ENCODE measurements at regions not wholly inside any gene's neighbourhood (a gene's known extent, or its start where the extent isn't known, plus 50 kb on each side); places are given as distances from the start of the nearest gene placed in this dataset.

DNA sequence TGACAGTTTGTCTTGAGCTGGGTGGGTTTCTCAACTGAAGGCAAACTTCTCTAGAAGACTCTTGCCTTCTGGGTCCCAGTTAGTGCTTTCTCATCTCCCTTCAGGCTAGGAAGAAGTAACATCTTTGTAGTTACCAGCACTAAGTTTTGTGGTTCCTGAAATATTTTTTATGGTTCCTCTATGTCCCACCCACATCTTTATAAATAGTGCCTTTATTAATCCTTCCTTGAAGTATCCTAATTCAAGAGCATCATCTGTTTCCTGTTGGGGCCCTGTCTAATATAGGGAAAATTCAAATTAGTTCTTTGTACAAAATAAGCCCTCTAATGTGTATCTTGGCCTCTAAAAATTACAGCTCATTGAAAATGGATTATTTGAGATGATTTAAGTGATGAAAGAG is 147.4 kb upstream of the MAOA start:
- DNase-seq (ENCODE audit: low read depth): no peak

DNA sequence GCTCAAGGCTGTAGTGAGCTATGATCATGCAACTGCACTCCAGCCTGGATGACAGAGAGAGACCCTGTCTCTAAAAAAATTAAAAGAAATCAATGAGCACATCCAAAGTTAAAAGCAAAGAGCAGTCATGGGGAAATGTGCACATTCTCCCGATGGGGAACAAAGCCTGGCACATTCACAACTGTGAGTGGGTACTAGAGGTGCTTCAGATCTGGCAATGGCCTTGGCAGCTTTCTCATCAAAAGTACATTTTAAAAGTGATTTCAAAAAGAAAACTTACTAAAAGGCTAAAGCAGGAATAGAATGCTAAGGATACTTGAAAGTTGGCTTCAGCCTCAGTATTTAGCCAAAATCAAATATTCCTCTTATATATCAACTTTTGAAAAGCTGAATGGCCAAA is 145.9 kb upstream of the MAOA start:
- no peak for DNase-seq (ENCODE audit: low read depth)

DNA sequence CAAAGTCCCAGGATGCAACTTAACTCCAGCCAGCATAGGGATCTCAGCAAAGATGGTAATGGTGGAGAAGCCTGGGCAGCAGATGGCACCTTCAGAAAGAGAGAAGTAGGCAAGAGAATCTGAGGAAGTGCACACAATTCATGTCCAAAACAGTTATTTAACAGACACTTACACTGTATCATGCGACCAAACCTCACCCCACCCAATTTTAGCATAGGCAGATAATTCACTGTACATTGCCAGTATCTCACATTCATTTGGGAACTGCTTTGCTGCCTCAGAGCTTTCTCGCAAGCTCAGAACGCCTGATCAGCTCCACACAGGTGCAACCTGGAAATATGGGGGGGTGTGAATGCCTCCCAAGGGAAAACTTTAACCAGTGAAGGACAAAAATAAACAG is 143.0 kb upstream of the MAOA start:
- DNase-seq (ENCODE audit: low read depth): no peak

- DNase-seq (ENCODE audit: low read depth): no peak
Measured at GRCh38 chrX:43514820-43515219, 141.3 kb upstream of the MAOA start.

DNA sequence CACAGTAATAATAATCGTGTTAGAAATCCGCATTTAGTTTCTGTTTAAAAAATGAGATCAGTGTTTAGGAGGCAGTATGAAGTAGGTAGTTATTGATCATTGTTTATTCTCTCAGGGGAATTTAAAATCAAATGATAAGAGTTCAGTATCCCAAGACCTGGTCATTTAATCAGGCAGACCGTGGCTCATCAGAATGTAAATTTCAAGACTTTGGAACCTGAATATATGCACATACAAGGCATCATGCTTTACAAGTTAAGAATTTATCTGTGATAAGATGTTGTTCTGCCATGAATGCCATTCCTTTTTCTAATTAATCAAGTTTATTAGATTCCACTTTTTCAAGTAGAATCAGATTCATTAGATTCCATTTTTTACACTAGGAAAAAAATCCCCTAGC is 133.5 kb upstream of the MAOA start:
- no peak for DNase-seq (ENCODE audit: low read depth)

DNA sequence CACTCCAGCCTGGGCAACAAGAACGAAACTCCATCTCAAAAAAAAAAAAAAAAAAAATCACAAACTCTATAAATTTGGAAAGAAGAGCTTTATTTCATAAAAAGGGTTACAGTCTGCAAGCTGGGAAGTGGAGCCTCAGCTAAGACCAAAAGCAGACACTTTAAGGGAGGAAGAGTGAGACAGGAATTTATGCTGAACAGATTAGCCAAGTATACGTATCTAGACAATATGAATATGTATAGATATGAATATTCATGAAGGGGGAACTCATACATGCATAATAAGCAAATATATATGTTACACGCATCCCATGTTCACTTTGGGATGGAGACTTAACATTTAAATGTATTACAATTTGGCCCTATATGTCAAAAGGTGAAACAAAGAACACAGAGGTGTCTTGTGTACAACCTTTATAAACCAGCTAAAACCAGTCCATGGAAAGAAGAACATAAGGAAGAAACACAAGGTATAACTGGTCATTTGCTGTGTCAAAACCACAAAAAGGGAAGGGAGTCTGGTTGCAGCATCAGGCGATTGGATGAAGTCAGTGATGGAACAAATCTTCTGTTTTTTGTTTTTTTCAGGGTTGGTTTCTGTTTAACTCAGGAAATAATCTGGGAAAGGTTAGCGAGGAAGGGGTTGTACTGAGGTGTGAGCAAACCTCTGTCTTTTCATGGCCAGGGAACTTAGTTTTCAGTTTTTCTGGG is 130.0 kb upstream of the MAOA start:
- DNase-seq (ENCODE audit: low read depth): no peak

GRCh38 chrX:43526878-43527277 is 129.2 kb upstream of the MAOA start:
- DNase-seq (ENCODE audit: low read depth): no peak

DNA sequence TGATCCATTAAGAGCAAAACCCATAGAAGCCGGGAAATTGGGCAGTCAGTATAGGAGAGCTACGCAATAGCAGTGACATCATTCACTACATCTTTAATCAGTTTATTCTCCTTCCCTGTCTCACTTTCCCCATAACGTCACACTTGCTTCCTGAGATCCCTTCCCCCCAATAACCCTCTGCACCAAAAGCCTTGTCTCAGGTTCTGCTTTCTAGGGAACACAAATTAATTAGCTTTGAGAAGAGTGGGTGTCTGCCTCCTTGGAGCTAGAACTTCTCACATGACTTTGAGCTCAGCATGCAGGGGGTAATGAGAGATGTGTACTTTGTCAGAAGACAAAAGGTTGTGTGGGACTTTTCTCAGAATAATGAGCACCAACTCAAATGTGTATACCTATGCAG is 128.3 kb upstream of the MAOA start:
- DNase-seq (ENCODE audit: low read depth): no peak

DNA sequence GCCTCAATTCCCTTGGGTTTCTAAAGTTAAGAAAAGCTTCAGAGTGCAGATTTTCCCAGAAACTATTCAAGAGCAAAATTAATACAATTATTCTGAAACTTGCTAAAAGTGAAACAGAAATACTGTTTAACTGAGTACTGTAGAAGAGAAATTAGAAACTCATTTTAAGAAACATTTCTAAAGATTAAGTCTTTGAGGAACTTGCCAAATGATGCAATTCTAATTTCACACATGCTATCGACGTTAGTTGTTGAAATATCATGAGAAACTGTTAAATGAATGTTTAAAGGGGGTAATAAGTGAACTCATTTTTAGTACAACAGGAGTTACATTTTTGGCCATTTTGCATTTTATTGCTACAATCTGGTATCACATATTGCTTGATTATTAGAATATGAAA is 125.3 kb upstream of the MAOA start:
- no peak for DNase-seq (ENCODE audit: low read depth)

DNA sequence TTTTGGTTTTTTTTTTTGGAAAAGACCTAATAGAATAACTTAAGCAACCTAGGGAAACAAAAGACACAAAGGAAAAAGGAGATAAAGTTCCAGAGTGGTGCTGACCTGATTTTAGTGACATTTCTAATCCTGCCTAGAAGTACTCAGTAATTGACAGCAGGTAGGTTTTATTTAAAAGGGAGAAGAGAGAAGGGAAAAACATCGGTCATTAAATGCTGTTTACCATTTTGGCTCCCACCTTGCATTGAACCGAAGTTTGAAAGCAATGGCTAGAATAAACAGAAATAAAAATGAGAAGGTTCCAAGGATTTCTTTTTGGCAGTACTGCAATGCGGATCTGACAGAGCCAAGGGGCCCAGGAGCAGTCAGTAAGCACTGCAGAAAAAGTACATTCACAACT is 115.8 kb upstream of the MAOA start:
- DNase-seq (ENCODE audit: low read depth): no peak

GRCh38 chrX:43551590-43551989 is 104.5 kb upstream of the MAOA start:
- DNase-seq (ENCODE audit: low read depth): no peak

DNA sequence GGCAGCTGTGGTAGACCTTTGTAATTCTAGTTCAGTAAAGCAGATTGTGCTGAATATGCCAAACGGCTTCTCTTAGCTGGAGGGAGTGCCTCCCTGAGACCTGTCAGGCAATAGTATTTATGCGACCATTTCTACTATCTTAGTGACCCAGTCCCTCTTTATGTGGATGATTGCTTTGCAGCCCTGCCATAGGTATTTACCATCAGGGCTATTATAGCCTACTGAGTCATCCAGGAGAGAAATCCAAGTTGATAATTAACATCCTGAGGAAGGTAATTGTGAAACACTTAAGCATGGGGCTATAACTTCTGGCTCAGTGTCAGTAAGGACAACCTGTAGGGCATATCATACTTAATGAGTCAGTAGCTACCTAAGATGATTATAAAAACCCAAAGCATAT is 103.9 kb upstream of the MAOA start:
- DNase-seq (ENCODE audit: low read depth): no peak

DNA sequence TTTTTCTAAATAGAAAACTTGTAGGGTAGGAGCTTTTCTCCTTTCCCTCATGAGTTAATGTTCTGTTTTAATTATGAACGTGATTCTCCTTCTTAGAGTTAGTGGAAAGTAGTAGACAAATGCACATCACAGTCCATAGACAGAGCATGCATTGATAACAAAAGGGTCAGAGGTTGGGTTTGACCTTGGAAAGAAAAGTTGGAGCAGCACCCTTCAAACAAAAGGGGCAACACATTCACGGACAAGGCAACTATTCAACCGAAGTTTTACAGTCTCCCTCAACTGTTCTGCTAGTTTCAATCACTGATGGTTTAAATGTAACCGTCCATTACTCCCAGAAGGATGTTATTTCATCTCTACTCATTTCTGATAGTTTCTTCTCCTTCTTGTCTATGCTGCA is 103.4 kb upstream of the MAOA start:
- DNase-seq (ENCODE audit: low read depth): no peak

GRCh38 chrX:43553257-43553656 is 102.8 kb upstream of the MAOA start:
- no peak for DNase-seq (ENCODE audit: low read depth)

- no peak for DNase-seq (ENCODE audit: low read depth)
Measured at GRCh38 chrX:43556207-43556606, 99.9 kb upstream of the MAOA start.

GRCh38 chrX:43557792-43558191 is 98.3 kb upstream of the MAOA start:
- peak; percentile 55 for DNase-seq (ENCODE audit: low read depth)

DNA sequence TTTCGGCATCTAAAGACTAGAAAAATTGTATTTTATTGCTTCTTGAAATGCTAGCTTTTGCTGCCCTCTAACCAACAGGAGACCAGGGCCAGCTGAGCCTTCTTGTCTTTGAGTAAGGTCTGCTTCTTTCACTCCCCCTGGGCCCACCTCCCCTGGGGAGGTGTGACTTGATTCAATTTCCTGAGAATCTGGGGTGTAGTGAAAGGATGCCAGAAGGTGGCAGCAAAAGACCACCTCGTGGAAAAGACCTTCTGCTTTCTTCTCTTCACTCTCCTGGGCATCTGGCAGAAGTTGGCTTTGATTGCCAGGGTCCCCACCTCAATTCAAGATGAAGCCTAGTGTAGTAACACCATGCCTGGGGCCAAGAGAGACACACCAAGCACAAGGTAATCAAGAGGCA is 96.5 kb upstream of the MAOA start:
- peak; percentile 29 for DNase-seq (ENCODE audit: low read depth)

- no peak for DNase-seq (ENCODE audit: low read depth)
Measured at GRCh38 chrX:43560247-43560946, 95.7 kb upstream of the MAOA start.

GRCh38 chrX:43562372-43562771 is 93.7 kb upstream of the MAOA start:
- no peak for DNase-seq (ENCODE audit: low read depth)

- DNase-seq (ENCODE audit: low read depth): no peak
Measured at GRCh38 chrX:43564953-43565352, 91.1 kb upstream of the MAOA start.

- no peak for DNase-seq (ENCODE audit: low read depth)
Measured at GRCh38 chrX:43566170-43566569, 89.9 kb upstream of the MAOA start.

GRCh38 chrX:43573441-43574015 is 82.6 kb upstream of the MAOA start:
- DNase-seq (ENCODE audit: low read depth): no peak

GRCh38 chrX:43580621-43581020 is 75.5 kb upstream of the MAOA start:
- DNase-seq (ENCODE audit: low read depth): no peak

Data from RPMI7951 (cell line).